ENCODE measurements at regions not wholly inside any gene's neighbourhood (a gene's known extent, or its start where the extent isn't known, plus 50 kb on each side); places are given as distances from the start of the nearest gene placed in this dataset.

GRCh38 chr5:148751025-148751424 is 75.4 kb upstream of the ADRB2 start:
- TF ChIP-seq ELF4 (IDR thresholded peaks at IDR 0.05) = no peak
- TF ChIP-seq FOXM1 (IDR thresholded peaks at IDR 0.05; ENCODE audit: borderline replicate concordance) = no peak
- TF ChIP-seq SP1 (IDR thresholded peaks at IDR 0.05) = no peak
- no peak for TF ChIP-seq SUZ12 (IDR thresholded peaks at IDR 0.05)
- no peak for TF ChIP-seq ARNT (IDR thresholded peaks at IDR 0.05)
- TF ChIP-seq FOXA1 (IDR thresholded peaks at IDR 0.05) = no peak
- TF ChIP-seq L3MBTL2 (conservative IDR thresholded peaks at IDR 0.05) = no peak
- TF ChIP-seq ZNF384 (IDR thresholded peaks at IDR 0.05) = no peak
- TF ChIP-seq TARDBP (IDR thresholded peaks at IDR 0.05) = no peak
- TF ChIP-seq, protein P1, sequence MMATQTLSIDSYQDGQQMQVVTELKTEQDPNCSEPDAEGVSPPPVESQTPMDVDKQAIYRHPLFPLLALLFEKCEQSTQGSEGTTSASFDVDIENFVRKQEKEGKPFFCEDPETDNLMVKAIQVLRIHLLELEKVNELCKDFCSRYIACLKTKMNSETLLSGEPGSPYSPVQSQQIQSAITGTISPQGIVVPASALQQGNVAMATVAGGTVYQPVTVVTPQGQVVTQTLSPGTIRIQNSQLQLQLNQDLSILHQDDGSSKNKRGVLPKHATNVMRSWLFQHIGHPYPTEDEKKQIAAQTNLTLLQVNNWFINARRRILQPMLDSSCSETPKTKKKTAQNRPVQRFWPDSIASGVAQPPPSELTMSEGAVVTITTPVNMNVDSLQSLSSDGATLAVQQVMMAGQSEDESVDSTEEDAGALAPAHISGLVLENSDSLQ (IDR thresholded peaks at IDR 0.05) = no peak

All from HEK293T (cell line).